ENCODE measurements at regions not wholly inside any gene's neighbourhood (a gene's known extent, or its start where the extent isn't known, plus 50 kb on each side); places are given as distances from the start of the nearest gene placed in this dataset.
A peak's percentile ranks its signal among the peaks of the same experiment; 100 is the strongest.
"Not testable (repeated sequence)": the region's sequence is repeated elsewhere in the genome, so short reads cannot be mapped to it uniquely, and the experiment has no call there.

GRCh38 chr2:586641-587076 lies 90.5 kb downstream of the TMEM18 start:
- 27 to 34% methylated on average over 10 of the region's 10 CpGs for WGBS, 2 donors
- Histone ChIP-seq H3K27me3 (no peaks in the 10 kb centered on the region), H3K36me3 (no peaks in the 10 kb centered on the region), H3K4me3 (replicated peaks in 1 of 3) (no peak overlapping the region), H3K4me1 (peaks cover 6 to 28% of the 10 kb centered on the region in 2 donors), H3K27ac (peak overlapping the region in 2 of 3 donors; percentile 79 to 83), H3K9me3 (no peaks in the 10 kb centered on the region)
- intact Hi-C loops (cut with DNase I) = no loop called here
- TF ChIP-seq, protein P1, sequence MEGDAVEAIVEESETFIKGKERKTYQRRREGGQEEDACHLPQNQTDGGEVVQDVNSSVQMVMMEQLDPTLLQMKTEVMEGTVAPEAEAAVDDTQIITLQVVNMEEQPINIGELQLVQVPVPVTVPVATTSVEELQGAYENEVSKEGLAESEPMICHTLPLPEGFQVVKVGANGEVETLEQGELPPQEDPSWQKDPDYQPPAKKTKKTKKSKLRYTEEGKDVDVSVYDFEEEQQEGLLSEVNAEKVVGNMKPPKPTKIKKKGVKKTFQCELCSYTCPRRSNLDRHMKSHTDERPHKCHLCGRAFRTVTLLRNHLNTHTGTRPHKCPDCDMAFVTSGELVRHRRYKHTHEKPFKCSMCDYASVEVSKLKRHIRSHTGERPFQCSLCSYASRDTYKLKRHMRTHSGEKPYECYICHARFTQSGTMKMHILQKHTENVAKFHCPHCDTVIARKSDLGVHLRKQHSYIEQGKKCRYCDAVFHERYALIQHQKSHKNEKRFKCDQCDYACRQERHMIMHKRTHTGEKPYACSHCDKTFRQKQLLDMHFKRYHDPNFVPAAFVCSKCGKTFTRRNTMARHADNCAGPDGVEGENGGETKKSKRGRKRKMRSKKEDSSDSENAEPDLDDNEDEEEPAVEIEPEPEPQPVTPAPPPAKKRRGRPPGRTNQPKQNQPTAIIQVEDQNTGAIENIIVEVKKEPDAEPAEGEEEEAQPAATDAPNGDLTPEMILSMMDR (IDR thresholded peaks at IDR 0.05) = no peak
- no peak for TF ChIP-seq POLR2A (IDR thresholded peaks at IDR 0.05)
- peak; percentile 53 to 57 for DNase-seq

DNA sequence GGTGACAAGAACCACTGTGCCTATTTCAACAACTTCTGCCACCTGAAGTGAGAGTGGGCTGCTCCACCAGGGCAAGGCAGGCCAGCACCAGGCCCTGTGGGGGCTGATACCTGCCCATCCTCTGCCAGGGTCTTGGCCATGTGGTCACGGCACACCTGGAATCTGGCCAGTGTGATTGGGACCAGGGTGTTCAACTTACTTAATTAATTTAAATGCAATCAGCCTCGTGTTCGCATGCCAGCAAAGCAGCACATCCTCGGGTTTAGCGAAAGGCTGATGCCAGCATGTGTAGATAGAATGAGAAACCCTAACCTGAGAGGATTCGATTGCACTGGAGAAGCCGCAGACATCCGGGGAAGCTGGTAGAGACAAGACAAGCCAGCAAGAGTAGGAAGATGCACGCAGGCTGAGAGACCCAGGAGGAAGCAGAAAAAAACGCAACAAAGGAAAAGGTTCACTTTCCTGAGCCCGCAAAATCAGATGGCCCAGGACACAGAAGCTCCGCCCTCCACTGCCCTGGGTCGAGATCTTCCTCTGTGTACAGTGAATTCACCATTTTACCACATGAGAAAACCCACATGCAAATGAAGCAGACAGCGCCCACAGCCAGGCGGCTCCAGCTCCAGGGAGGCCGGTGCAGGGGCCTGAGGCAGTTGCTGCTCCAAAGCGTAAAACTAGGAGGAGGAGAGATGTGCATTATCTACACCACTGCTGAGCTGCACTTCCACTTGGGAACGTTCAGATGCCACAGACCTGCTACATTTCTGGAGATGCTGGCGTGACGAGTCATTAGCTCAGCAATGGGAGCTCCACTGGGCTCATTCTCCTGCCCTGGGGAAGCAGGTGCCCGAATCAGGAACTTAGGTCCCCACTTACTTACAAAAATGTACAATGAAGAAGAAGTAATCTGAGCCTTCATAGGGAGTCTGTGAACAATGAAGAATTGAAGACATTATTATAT lies 92.1 kb downstream of the TMEM18 start:
- DNase-seq = no peak
- no peaks in the 10 kb centered on the region for H3K27me3 ChIP-seq
- no peak overlapping the region for H3K27ac ChIP-seq
- no peak for TF ChIP-seq POLR2A (IDR thresholded peaks at IDR 0.05)
- TF ChIP-seq, protein P1 (IDR thresholded peaks at IDR 0.05) = no peak
- no peak overlapping the region for H3K4me3 ChIP-seq (replicated peaks in 1 of 3)
- WGBS, 2 donors = 71 to 79% methylated on average over 21 of the region's 21 CpGs
- no peaks in the 10 kb centered on the region for H3K36me3 ChIP-seq
- peaks cover 6 to 28% of the 10 kb centered on the region in 2 donors for H3K4me1 ChIP-seq
- intact Hi-C loops (cut with DNase I) = no loop called here
- H3K9me3 ChIP-seq = no peaks in the 10 kb centered on the region

DNA sequence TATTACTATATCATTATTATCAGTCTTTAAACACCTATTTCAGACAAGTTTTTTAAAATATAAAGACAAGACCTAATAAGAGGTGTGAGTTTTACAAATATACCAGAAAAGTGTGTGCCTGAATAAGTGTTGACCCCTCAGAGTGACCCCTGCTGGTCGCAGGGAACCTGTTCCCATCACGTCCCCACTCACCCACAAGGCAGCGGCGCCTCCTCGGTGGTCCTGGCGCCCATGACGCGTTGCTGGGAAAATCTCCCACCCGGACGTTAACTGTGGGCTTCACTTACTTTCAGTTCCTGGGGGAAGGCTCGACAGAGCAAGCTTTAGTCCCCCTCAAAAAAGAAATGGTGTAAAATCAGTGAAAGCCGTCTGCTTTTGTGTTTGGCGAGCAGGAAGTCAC lies 93.5 kb downstream of the TMEM18 start:
- intact Hi-C loops (cut with DNase I) = no loop called here
- Histone ChIP-seq H3K36me3 (no peaks in the 10 kb centered on the region), H3K27me3 (no peaks in the 10 kb centered on the region), H3K27ac (no peak overlapping the region), H3K9me3 (no peaks in the 10 kb centered on the region), H3K4me3 (replicated peaks in 1 of 3) (no peak overlapping the region), H3K4me1 (peaks cover 6 to 21% of the 10 kb centered on the region in 2 donors)
- no peak for TF ChIP-seq POLR2A (IDR thresholded peaks at IDR 0.05)
- TF ChIP-seq, protein P1 (IDR thresholded peaks at IDR 0.05) = no peak
- no peak for DNase-seq
- WGBS, 2 donors = 87 to 91% methylated on average over 13 of the region's 13 CpGs

DNA sequence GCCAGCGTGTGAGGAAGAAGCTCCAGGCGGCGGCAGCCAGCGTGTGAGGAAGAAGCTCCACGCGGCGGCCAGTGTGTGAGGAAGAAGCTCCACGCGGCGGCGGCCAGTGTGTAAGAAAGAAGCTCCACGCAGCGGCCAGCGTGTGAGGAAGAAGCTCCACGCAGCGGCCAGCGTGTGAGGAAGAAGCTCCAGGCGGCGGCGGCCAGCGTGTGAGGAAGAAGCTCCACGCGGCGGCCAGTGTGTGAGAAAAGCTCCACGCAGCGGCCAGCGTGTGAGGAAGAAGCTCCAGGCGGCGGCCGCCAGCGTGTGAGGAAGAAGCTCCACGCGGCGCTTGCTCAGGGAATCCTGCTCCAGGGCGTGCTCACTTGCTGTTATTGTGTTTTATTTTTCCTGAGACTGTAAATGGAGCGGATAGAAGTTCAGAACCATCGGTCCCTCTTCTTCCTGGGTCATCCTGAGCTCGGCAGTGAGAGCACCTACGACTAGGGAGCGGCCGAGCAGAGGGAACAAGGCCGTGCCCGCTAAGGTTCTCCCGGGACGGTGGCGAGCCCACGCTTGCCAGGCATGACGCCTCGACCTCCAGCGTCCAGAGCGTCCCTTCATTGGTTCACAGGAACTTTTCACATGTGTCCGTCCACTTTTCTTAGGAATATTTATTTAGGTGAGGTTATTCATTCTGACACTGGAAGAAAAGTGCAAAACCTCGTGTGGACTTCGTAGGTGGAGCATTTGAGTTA lies 94.2 kb downstream of the TMEM18 start:
- no peak for DNase-seq
- H3K9me3 ChIP-seq = no peaks in the 10 kb centered on the region
- intact Hi-C loops (cut with DNase I) = no loop called here
- no peak overlapping the region for H3K27ac ChIP-seq
- H3K4me1 ChIP-seq = peaks cover 6 to 21% of the 10 kb centered on the region in 2 donors
- no peaks in the 10 kb centered on the region for H3K36me3 ChIP-seq
- WGBS, 2 donors = 94 to 95% methylated on average over 54 of the region's 54 CpGs
- H3K27me3 ChIP-seq = no peaks in the 10 kb centered on the region
- no peak overlapping the region for H3K4me3 ChIP-seq (replicated peaks in 1 of 3)
- TF ChIP-seq, protein P1 (IDR thresholded peaks at IDR 0.05) = no peak

DNA sequence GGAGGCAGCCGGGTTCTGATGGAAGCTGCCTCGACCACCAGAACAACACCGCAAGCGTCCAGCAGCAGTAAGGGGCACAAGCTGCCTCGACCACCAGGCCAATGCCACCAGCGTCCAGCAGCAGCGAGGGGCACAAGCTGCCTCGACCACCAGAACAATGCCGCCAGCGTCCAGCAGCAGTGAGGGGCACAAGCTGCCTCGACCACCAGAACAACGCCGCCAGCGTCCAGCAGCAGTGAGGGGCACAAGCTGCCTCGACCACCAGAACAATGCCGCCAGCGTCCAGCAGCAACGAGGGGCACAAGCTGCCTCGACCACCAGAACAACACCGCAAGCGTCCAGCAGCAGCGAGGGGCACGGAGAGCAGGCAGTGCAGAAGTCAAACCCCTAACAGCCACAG lies 94.9 kb downstream of the TMEM18 start:
- H3K36me3 ChIP-seq; H3K4me3 ChIP-seq (replicated peaks in 1 of 3); H3K27me3 ChIP-seq; intact Hi-C loops (cut with DNase I); H3K9me3 ChIP-seq; DNase-seq; H3K27ac ChIP-seq: not testable (repeated sequence)
- H3K4me1 ChIP-seq = peaks cover 5 to 14% of the 10 kb centered on the region in 2 donors
- WGBS, 2 donors = 85 to 88% methylated on average over 18 to 23 of the region's 23 CpGs

Data from thyroid gland (tissue), 4 donors.